22Rv1 (cell line): ENCODE measurements at regions not wholly inside any gene's neighbourhood (a gene's known extent, or its start where the extent isn't known, plus 50 kb on each side); places are given as distances from the start of the nearest gene placed in this dataset.

Experiments
- CTCF ChIP-seq: fragments of 450-650 bp; IDR thresholded peaks from 2 replicates; pipeline ENCODE4 v1.5.1; 2017; ENCODE audit warnings: mild to moderate bottlenecking
- ZFX ChIP-seq: fragments of 450-650 bp; IDR thresholded peaks from 2 replicates; pipeline ENCODE4 v1.6.1; 2017; ENCODE audit warnings: antibody characterized with exemption, borderline replicate concordance

GRCh38 chr5:174235221-174236011, 189.9 kb downstream of the NSG2 start:
- TF ChIP-seq CTCF, result no peak
- TF ChIP-seq ZFX, result no peak
